BLaER1 (cell line): ENCODE measurements at regions not wholly inside any gene's neighbourhood (a gene's known extent, or its start where the extent isn't known, plus 50 kb on each side); places are given as distances from the start of the nearest gene placed in this dataset.
A peak's percentile ranks its signal among the peaks of the same experiment; 100 is the strongest.

Experiments used
- H3K27ac ChIP-seq: shearing (Covaris generic); formaldehyde crosslinking; 2 replicates; pipeline ENCODE4 v1.8.1; 2022
- H3K27me3 ChIP-seq: shearing (Covaris generic); formaldehyde crosslinking; 2 replicates; pipeline ENCODE4 v1.8.1; 2022
- H3K36me3 ChIP-seq: shearing (Covaris generic); formaldehyde crosslinking; 2 replicates; pipeline ENCODE4 v1.8.1; 2022
- H3K4me1 ChIP-seq: shearing (Covaris generic); formaldehyde crosslinking; 2 replicates; pipeline ENCODE4 v1.8.1; 2022
- H3K4me2 ChIP-seq: shearing (Covaris generic); formaldehyde crosslinking; 2 replicates; pipeline ENCODE4 v1.8.1; 2022
- H3K4me3 ChIP-seq: shearing (Covaris generic); formaldehyde crosslinking; 2 replicates; pipeline ENCODE4 v1.8.1; 2022
- H3K9ac ChIP-seq: shearing (Covaris generic); formaldehyde crosslinking; 2 replicates; pipeline ENCODE4 v1.8.1; 2022
- H3K9me3 ChIP-seq: shearing (Covaris generic); formaldehyde crosslinking; 2 replicates; pipeline ENCODE4 v1.8.1; 2022
- H4K20me1 ChIP-seq: shearing (Covaris generic); formaldehyde crosslinking; 2 replicates; pipeline ENCODE4 v1.8.1; 2022
- Cebpa-rat ChIP-seq: shearing (Covaris generic); IDR thresholded peaks from 2 replicates; pipeline ENCODE4 v1.8.1; 2022

GRCh38 chr20:39349240-39349639 is 387.1 kb downstream of the DHX35 start:
- Histone ChIP-seq H3K4me3 (no peak overlapping the region), H4K20me1 (no peaks in the 10 kb centered on the region), H3K36me3 (no peaks in the 10 kb centered on the region), H3K9me3 (peaks cover 26% of the 10 kb centered on the region), H3K27me3 (no peaks in the 10 kb centered on the region), H3K9ac (no peak overlapping the region), H3K4me2 (no peak overlapping the region), H3K4me1 (no peaks in the 10 kb centered on the region), H3K27ac (no peak overlapping the region)
- no peak for TF ChIP-seq Cebpa-rat

- H3K9ac ChIP-seq: no peak overlapping the region
- no peaks in the 10 kb centered on the region for H3K27me3 ChIP-seq
- no peak for TF ChIP-seq Cebpa-rat
- H3K9me3 ChIP-seq: peaks cover 26% of the 10 kb centered on the region
- H3K27ac ChIP-seq: no peak overlapping the region
- H3K4me2 ChIP-seq: no peak overlapping the region
- no peaks in the 10 kb centered on the region for H3K4me1 ChIP-seq
- no peaks in the 10 kb centered on the region for H4K20me1 ChIP-seq
- no peaks in the 10 kb centered on the region for H3K36me3 ChIP-seq
- H3K4me3 ChIP-seq: no peak overlapping the region
These were observed 385.5 kb downstream of the DHX35 start for GRCh38 chr20:39347626-39348025.

- H3K9ac ChIP-seq: no peak overlapping the region
- H4K20me1 ChIP-seq: no peaks in the 10 kb centered on the region
- TF ChIP-seq Cebpa-rat: no peak
- no peak overlapping the region for H3K4me2 ChIP-seq
- no peak overlapping the region for H3K4me3 ChIP-seq
- peaks cover 2% of the 10 kb centered on the region for H3K9me3 ChIP-seq
- H3K4me1 ChIP-seq: peaks cover 18% of the 10 kb centered on the region
- no peak overlapping the region for H3K27ac ChIP-seq
- no peaks in the 10 kb centered on the region for H3K36me3 ChIP-seq
- H3K27me3 ChIP-seq: no peaks in the 10 kb centered on the region
These were observed 380.3 kb downstream of the DHX35 start for GRCh38 chr20:39342463-39342862.

GRCh38 chr20:39338469-39339376 is 376.6 kb downstream of the DHX35 start:
- Histone ChIP-seq H3K9ac (no peak overlapping the region), H3K4me1 (peaks cover 18% of the 10 kb centered on the region), H3K9me3 (no peaks in the 10 kb centered on the region), H3K27me3 (no peaks in the 10 kb centered on the region), H3K4me2 (peak overlapping the region; percentile 41), H4K20me1 (no peaks in the 10 kb centered on the region), H3K36me3 (no peaks in the 10 kb centered on the region), H3K4me3 (no peak overlapping the region), H3K27ac (peak overlapping the region; percentile 32; the same call in 1 of the 2 replicates)
- TF ChIP-seq Cebpa-rat: no peak

- Histone ChIP-seq H3K9me3 (no peaks in the 10 kb centered on the region), H3K9ac (no peak overlapping the region), H3K4me2 (no peak overlapping the region), H3K4me3 (no peak overlapping the region), H3K27me3 (no peaks in the 10 kb centered on the region), H4K20me1 (no peaks in the 10 kb centered on the region), H3K36me3 (no peaks in the 10 kb centered on the region), H3K4me1 (peaks cover 3% of the 10 kb centered on the region), H3K27ac (no peak overlapping the region)
- TF ChIP-seq Cebpa-rat: no peak
These were observed 371.1 kb downstream of the DHX35 start for GRCh38 chr20:39333211-39333610.

- no peak for TF ChIP-seq Cebpa-rat
- Histone ChIP-seq H3K9ac (no peak overlapping the region), H3K9me3 (no peaks in the 10 kb centered on the region), H3K27ac (no peak overlapping the region), H3K4me2 (no peak overlapping the region), H3K36me3 (no peaks in the 10 kb centered on the region), H3K27me3 (no peaks in the 10 kb centered on the region), H4K20me1 (no peaks in the 10 kb centered on the region), H3K4me3 (no peak overlapping the region), H3K4me1 (no peaks in the 10 kb centered on the region)
These were observed 366.2 kb downstream of the DHX35 start for GRCh38 chr20:39328347-39328746.

DNA sequence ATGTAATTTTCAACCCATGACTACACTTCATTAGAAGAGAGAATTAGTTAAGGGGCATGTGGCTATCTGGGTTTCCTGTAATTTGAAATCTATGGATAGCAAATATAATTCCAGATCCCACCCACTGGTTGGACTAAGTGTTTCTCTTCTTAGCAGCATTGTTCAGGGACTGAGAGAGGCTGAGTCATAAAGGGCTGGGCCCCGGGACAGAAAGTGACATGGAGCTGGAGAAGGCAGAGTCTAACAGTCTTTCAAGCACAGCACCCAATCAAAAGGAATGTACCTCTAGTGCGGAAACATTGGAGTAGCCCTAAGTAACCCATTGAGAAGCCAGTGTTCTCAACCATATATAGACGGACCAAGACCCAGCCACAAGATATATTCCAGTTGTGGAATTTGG is 363.9 kb downstream of the DHX35 start:
- H3K4me1 ChIP-seq: no peaks in the 10 kb centered on the region
- H3K36me3 ChIP-seq: no peaks in the 10 kb centered on the region
- no peaks in the 10 kb centered on the region for H4K20me1 ChIP-seq
- no peaks in the 10 kb centered on the region for H3K9me3 ChIP-seq
- H3K4me3 ChIP-seq: no peak overlapping the region
- H3K9ac ChIP-seq: no peak overlapping the region
- no peaks in the 10 kb centered on the region for H3K27me3 ChIP-seq
- no peak for TF ChIP-seq Cebpa-rat
- no peak overlapping the region for H3K27ac ChIP-seq
- H3K4me2 ChIP-seq: no peak overlapping the region

DNA sequence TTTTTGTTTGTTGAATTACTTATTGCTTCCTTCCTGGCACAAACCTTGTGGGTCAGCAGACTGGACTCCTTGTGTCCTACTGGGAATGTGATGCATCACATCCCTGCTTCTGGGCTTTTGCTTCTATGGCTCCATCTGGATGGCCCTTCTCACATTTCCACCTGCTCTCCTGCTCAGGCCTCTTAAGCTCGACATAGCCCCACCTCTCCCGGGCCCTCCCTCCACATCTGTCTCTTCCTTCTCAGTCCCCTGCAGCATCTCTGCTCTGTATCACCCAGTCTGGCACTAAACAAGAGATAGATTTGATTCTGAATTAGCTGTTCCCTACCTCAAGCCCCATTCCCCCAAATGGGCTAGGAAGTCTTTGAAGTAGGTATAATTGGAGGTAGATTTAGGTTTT is 356.8 kb downstream of the DHX35 start:
- no peak for TF ChIP-seq Cebpa-rat
- Histone ChIP-seq H3K9me3 (no peaks in the 10 kb centered on the region), H4K20me1 (no peaks in the 10 kb centered on the region), H3K36me3 (no peaks in the 10 kb centered on the region), H3K4me2 (no peak overlapping the region), H3K4me3 (no peak overlapping the region), H3K4me1 (no peaks in the 10 kb centered on the region), H3K27ac (no peak overlapping the region), H3K9ac (no peak overlapping the region), H3K27me3 (no peaks in the 10 kb centered on the region)

DNA sequence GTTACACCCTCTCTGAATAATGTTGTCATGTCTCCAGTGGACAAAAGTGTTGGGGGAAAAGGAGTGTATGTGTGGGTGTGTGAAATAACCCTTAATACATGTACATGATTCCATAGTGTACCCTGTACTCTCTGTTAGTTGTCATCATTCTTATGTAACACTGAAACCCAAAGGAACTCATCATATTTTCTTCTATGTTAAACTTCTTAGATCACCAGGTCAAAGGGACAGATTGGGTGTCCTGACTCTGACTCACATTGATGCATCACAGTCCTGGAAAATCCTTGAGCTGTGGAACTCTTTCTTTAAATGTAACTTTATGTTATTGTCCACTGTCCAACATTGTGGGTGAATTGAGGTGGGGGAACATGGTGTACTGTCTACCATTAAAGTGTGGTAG is 350.5 kb downstream of the DHX35 start:
- Histone ChIP-seq H3K4me1 (no peaks in the 10 kb centered on the region; the same call in 1 of the 2 replicates), H3K9me3 (peaks cover 8% of the 10 kb centered on the region)

DNA sequence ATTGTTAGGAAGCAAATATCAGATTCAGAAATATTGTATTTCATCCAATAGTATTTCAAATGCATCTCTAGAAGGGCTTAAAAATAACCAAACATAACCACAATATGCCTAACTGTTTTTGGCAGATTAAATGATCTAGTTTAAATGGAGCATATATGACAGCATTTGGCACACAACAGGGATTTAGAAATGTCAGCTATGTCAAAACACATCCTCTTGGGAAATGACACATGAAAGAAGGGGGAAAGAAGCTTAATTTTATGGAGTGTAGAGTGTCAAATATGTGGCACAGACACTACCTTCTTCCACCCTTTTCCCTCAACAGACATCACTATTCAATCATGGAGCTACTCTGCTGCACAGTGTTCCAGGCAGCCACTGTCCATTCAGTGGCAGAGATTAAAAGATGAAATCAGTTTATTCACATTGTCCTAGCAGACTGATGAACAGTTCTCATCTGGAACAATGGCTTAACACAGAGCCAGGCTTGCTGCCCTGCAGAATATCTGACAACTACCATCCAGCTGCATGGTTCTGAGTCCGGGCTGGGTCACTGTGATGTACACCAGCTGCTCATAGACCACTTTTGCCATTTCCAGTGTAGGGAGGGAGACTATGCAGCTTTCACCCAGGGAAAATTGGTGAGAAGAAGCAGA is 349.8 kb downstream of the DHX35 start:
- Histone ChIP-seq H3K4me3 (no peak overlapping the region), H3K9ac (no peak overlapping the region), H3K9me3 (peaks cover 12% of the 10 kb centered on the region), H3K4me2 (no peak overlapping the region), H4K20me1 (no peaks in the 10 kb centered on the region), H3K27me3 (no peaks in the 10 kb centered on the region), H3K27ac (no peak overlapping the region), H3K36me3 (no peaks in the 10 kb centered on the region), H3K4me1 (no peaks in the 10 kb centered on the region; the same call in 1 of the 2 replicates)
- no peak for TF ChIP-seq Cebpa-rat

More for the DNA sequence above, 350.5 kb downstream of the DHX35 start:
- no peak overlapping the region for H3K4me2 ChIP-seq
- H4K20me1 ChIP-seq: no peaks in the 10 kb centered on the region
- H3K36me3 ChIP-seq: no peaks in the 10 kb centered on the region
- H3K27me3 ChIP-seq: no peaks in the 10 kb centered on the region
- no peak overlapping the region for H3K9ac ChIP-seq
- H3K27ac ChIP-seq: no peak overlapping the region
- no peak overlapping the region for H3K4me3 ChIP-seq
- TF ChIP-seq Cebpa-rat: no peak
